H9 (cell line): ENCODE measurements at regions not wholly inside any gene's neighbourhood (a gene's known extent, or its start where the extent isn't known, plus 50 kb on each side); places are given as distances from the start of the nearest gene placed in this dataset.

Experiments used
- DNase-seq: peaks from one replicate; pipeline ENCODE4 v3.0.0-alpha.2; 2017
- H2AFZ ChIP-seq: one replicate; pipeline ENCODE4 v1.6.1; 2013; ENCODE audit warnings: mild to moderate bottlenecking, low read length, control low read depth, moderate library complexity
- H2AK5ac ChIP-seq: 2 replicates; pipeline ENCODE4 v1.6.1; 2013; ENCODE audit warnings: low read length, control low read depth, mixed read lengths; ENCODE audit not compliant: insufficient read length
- H2BK120ac ChIP-seq: one replicate; pipeline ENCODE4 v1.6.1; 2013; ENCODE audit warnings: low read depth, mild to moderate bottlenecking, low read length, control low read depth, inconsistent platforms; ENCODE audit not compliant: poor library complexity, severe bottlenecking
- H2BK12ac ChIP-seq: 2 replicates; pipeline ENCODE4 v1.6.1; 2013; ENCODE audit warnings: low read length, control low read depth, mixed read lengths, low read depth; ENCODE audit not compliant: insufficient read length
- H2BK15ac ChIP-seq: 2 replicates; pipeline ENCODE4 v1.6.1; 2013; ENCODE audit warnings: low read depth, low read length, control low read depth
- H2BK20ac ChIP-seq: one replicate; pipeline ENCODE4 v1.6.1; 2013; ENCODE audit warnings: low read depth, mild to moderate bottlenecking, low read length, control low read depth, inconsistent platforms; ENCODE audit not compliant: poor library complexity, severe bottlenecking
- H2BK5ac ChIP-seq: 2 replicates; pipeline ENCODE4 v1.6.1; 2013; ENCODE audit warnings: low read length, control low read depth, mixed read lengths; ENCODE audit not compliant: insufficient read length
- H3K14ac ChIP-seq: 2 replicates; pipeline ENCODE4 v1.6.1; 2013; ENCODE audit warnings: low read length, control low read depth; ENCODE audit not compliant: insufficient read depth
- H3K18ac ChIP-seq: 2 replicates; pipeline ENCODE4 v1.6.1; 2013; ENCODE audit warnings: low read depth, mild to moderate bottlenecking, mixed read lengths, low read length, control low read depth; ENCODE audit not compliant: insufficient read length
- H3K23ac ChIP-seq: 2 replicates; pipeline ENCODE4 v1.6.1; 2013; ENCODE audit warnings: low read length, control low read depth, mixed read lengths, low read depth; ENCODE audit not compliant: insufficient read length
- H3K23me2 ChIP-seq: 2 replicates; pipeline ENCODE4 v1.6.1; 2013; ENCODE audit warnings: low read depth, mild to moderate bottlenecking, mixed read lengths, low read length, control low read depth; ENCODE audit not compliant: insufficient read length, poor library complexity, severe bottlenecking
- H3K27ac ChIP-seq: 2 replicates; pipeline ENCODE4 v1.5.1; 2013; ENCODE audit warnings: low read length, control low read depth, mixed read lengths, low read depth; ENCODE audit not compliant: insufficient read length
- H3K27me3 ChIP-seq: 2 replicates; pipeline ENCODE4 v1.6.1; 2013; ENCODE audit warnings: low read length, control low read depth, inconsistent platforms; ENCODE audit not compliant: insufficient read depth
- H3K4ac ChIP-seq: 2 replicates; pipeline ENCODE4 v1.6.1; 2013; ENCODE audit warnings: low read depth, mild to moderate bottlenecking, control low read depth, inconsistent platforms, low read length, moderate library complexity
- H3K4me1 ChIP-seq: 2 replicates; pipeline ENCODE4 v1.6.1; 2013; ENCODE audit warnings: low read length, control low read depth, inconsistent platforms; ENCODE audit not compliant: insufficient read depth
- H3K4me2 ChIP-seq: 2 replicates; pipeline ENCODE4 v1.6.1; 2013; ENCODE audit warnings: low read length, control low read depth, mixed read lengths; ENCODE audit not compliant: insufficient read length, insufficient read depth
- H3K56ac ChIP-seq: 2 replicates; pipeline ENCODE4 v1.6.1; 2013; ENCODE audit warnings: low read depth, mild to moderate bottlenecking, mixed read lengths, low read length, control low read depth; ENCODE audit not compliant: insufficient read length
- H3K79me1 ChIP-seq: 2 replicates; pipeline ENCODE4 v1.6.1; 2013; ENCODE audit warnings: low read depth, mild to moderate bottlenecking, moderate library complexity, low read length, control low read depth, inconsistent platforms; ENCODE audit not compliant: insufficient read depth, poor library complexity, severe bottlenecking
- H3K79me2 ChIP-seq: 2 replicates; pipeline ENCODE4 v1.6.1; 2013; ENCODE audit warnings: low read length, control low read depth, inconsistent platforms; ENCODE audit not compliant: insufficient read depth
- H3K9ac ChIP-seq: 2 replicates; pipeline ENCODE4 v1.6.1; 2013; ENCODE audit warnings: low read length, control low read depth, mixed read lengths; ENCODE audit not compliant: insufficient read length; ENCODE audit errors: extremely low read depth
- H3K9me3 ChIP-seq: one replicate; pipeline ENCODE4 v1.6.1; 2013; ENCODE audit warnings: low read depth, low read length, inconsistent platforms; ENCODE audit not compliant: control insufficient read depth
- H3T11ph ChIP-seq: one replicate; pipeline ENCODE4 v1.6.1; 2013; ENCODE audit warnings: mild to moderate bottlenecking, low read length, control low read depth, inconsistent platforms
- H4K20me1 ChIP-seq: one replicate; pipeline ENCODE4 v1.6.1; 2013; ENCODE audit not compliant: control insufficient read depth, insufficient read length, insufficient read depth
- H4K5ac ChIP-seq: 2 replicates; pipeline ENCODE4 v1.6.1; 2013; ENCODE audit warnings: low read depth, mild to moderate bottlenecking, mixed read lengths, low read length, control low read depth; ENCODE audit not compliant: insufficient read length
- H4K8ac ChIP-seq: replicated peaks from 2 replicates; pipeline ENCODE4 v1.6.1; 2013; ENCODE audit warnings: low read length, control low read depth, mixed read lengths, low read depth; ENCODE audit not compliant: insufficient read length
- H4K91ac ChIP-seq: 2 replicates; pipeline ENCODE4 v1.6.1; 2013; ENCODE audit warnings: low read depth, mild to moderate bottlenecking, moderate library complexity, mixed read lengths, low read length, control low read depth; ENCODE audit not compliant: insufficient read length
- H3K27ac Mint-ChIP-seq, 3 experiments: 2 replicates in 2 of 3; 3 replicates in 1 of 3; pipeline ENCODE4 v1.8.0; 2020 to 2021; ENCODE audit warnings: mixed read lengths in 3 of 3, mild to moderate bottlenecking in 1 of 3, moderate library complexity in 1 of 3
- H3K27me3 Mint-ChIP-seq: 2 replicates; pipeline ENCODE4 v1.8.0; 2021; ENCODE audit warnings: low read depth, mild to moderate bottlenecking, moderate library complexity, mixed read lengths
- H3K36me3 Mint-ChIP-seq, 3 experiments: 2 replicates in 2 of 3; 3 replicates in 1 of 3; pipeline ENCODE4 v1.8.0; 2020 to 2021; ENCODE audit warnings: low read depth in 3 of 3, mixed read lengths in 3 of 3; ENCODE audit not compliant: insufficient read depth in 1 of 3
- H3K4me1 Mint-ChIP-seq, 2 experiments: 2 replicates each; pipeline ENCODE4 v1.8.0; 2020; ENCODE audit warnings: mixed read lengths in 2 of 2
- H3K4me3 Mint-ChIP-seq, 2 experiments: 2 replicates in 1 of 2; 3 replicates in 1 of 2; pipeline ENCODE4 v1.8.0; 2020 to 2021; ENCODE audit warnings: mild to moderate bottlenecking in 2 of 2, mixed read lengths in 2 of 2, moderate library complexity in 1 of 2
- H3K9me3 Mint-ChIP-seq, 2 experiments: 2 replicates in 1 of 2; 3 replicates in 1 of 2; pipeline ENCODE4 v1.8.0; 2020; ENCODE audit warnings: mild to moderate bottlenecking in 2 of 2, mixed read lengths in 2 of 2, moderate library complexity in 1 of 2
- WGBS: extraction: QIAGEN DNeasy Blood & Tissue Kit; methylation state at CpG from one replicate; pipeline ENCODE4 v1.1.7; 2013; ENCODE audit warnings: missing lambda C conversion rate, low lambda C conversion rate, mixed read lengths; ENCODE audit not compliant: insufficient read length; ENCODE audit errors: extremely low coverage; 5-methylcytosine and 5-hydroxymethylcytosine counted together
- TF ChIP-seq, protein P1 (sequence below): fragments of 200-600 bp; sonication (generic); conservative IDR thresholded peaks from 3 replicates; pipeline ENCODE4 v1.8.0; 2021; ENCODE audit warnings: antibody characterized with exemption, mild to moderate bottlenecking

DNA sequence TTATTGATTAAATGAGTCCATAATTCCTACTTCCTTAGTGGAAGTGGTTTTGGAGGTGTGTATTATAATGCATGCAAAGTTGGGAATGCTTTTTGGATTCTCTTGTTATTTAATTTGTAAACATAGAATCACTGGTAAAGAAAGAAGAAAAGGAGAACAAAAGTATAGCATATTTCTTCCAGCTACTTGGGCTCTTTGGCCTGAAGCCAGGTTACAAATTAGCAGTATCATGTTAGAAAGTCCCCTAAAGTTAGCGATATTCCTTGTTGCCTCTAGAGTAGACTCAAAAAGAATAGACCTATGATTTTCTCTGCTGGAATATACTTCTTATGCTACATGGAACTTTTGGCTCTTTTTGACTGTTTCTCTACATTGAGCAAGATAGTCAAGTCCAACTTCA, 60.6 kb upstream of the CD28 start:
- Histone ChIP-seq H3K9ac (no peak overlapping the region), H3K4me1 (no peaks in the 10 kb centered on the region), H3K4ac (no peak overlapping the region), H2BK20ac (no peak overlapping the region), H3K9me3 (no peaks in the 10 kb centered on the region), H3K79me2 (no peaks in the 10 kb centered on the region), H2AK5ac (no peak overlapping the region), H2AFZ (no peak overlapping the region), H3K23me2 (no peaks in the 10 kb centered on the region), H3T11ph (no peak overlapping the region), H4K8ac (no peak overlapping the region), H2BK5ac (no peak overlapping the region), H3K18ac (no peak overlapping the region), H3K27ac (no peak overlapping the region), H3K56ac (no peak overlapping the region), H3K4me2 (no peak overlapping the region), H3K14ac (no peak overlapping the region), H3K79me1 (no peaks in the 10 kb centered on the region), H2BK120ac (no peak overlapping the region), H4K20me1 (no peaks in the 10 kb centered on the region), H2BK12ac (no peak overlapping the region), H2BK15ac (no peak overlapping the region), H3K27me3 (no peaks in the 10 kb centered on the region), H3K23ac (no peak overlapping the region), H4K91ac (no peak overlapping the region), H4K5ac (no peak overlapping the region)
- Mint-ChIP-seq H3K36me3 (peaks cover 0 to 9% (median 6%) of the 10 kb centered on the region in 3 experiments; a peak in 4 of 7 replicates), H3K27me3 (no peaks in the 10 kb centered on the region; the same call in 1 of the 2 replicates), H3K4me1 (peaks cover 1 to 5% of the 10 kb centered on the region in 2 experiments; a peak in 2 of 4 replicates), H3K4me3 (no peak overlapping the region), H3K9me3 (peaks cover 3 to 13% of the 10 kb centered on the region in 2 experiments; a peak in 3 of 5 replicates), H3K27ac (no peak overlapping the region)
- TF ChIP-seq, protein P1, sequence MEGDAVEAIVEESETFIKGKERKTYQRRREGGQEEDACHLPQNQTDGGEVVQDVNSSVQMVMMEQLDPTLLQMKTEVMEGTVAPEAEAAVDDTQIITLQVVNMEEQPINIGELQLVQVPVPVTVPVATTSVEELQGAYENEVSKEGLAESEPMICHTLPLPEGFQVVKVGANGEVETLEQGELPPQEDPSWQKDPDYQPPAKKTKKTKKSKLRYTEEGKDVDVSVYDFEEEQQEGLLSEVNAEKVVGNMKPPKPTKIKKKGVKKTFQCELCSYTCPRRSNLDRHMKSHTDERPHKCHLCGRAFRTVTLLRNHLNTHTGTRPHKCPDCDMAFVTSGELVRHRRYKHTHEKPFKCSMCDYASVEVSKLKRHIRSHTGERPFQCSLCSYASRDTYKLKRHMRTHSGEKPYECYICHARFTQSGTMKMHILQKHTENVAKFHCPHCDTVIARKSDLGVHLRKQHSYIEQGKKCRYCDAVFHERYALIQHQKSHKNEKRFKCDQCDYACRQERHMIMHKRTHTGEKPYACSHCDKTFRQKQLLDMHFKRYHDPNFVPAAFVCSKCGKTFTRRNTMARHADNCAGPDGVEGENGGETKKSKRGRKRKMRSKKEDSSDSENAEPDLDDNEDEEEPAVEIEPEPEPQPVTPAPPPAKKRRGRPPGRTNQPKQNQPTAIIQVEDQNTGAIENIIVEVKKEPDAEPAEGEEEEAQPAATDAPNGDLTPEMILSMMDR, result no peak
- no CpG with 5 or more reads among the region's 1 CpG for WGBS
- DNase-seq, result no peak
